GM08714 (cell line): ENCODE measurements at regions not wholly inside any gene's neighbourhood (a gene's known extent, or its start where the extent isn't known, plus 50 kb on each side); places are given as distances from the start of the nearest gene placed in this dataset.

ENCODE experiments used
- H3K4me3 ChIP-seq: fragments of 200-500 bp; sonication (Bioruptor generic); 2 replicates; pipeline ENCODE4 v1.5.1; 2014; ENCODE audit warnings: mild to moderate bottlenecking, low read length, inconsistent platforms
- ZNF274 ChIP-seq: IDR thresholded peaks from 2 replicates; pipeline ENCODE4 v1.6.1; 2012; ENCODE audit warnings: mild to moderate bottlenecking, low read depth, low read length

GRCh38 chr20:39813190-39813829 lies 851.2 kb downstream of the DHX35 start:
- no peak overlapping the region for H3K4me3 ChIP-seq
- no peak for TF ChIP-seq ZNF274

GRCh38 chr20:39812116-39812515 lies 850.0 kb downstream of the DHX35 start:
- TF ChIP-seq ZNF274, result no peak
- H3K4me3 ChIP-seq, result no peak overlapping the region

- no peak for TF ChIP-seq ZNF274
- no peak overlapping the region for H3K4me3 ChIP-seq
These were observed 848.2 kb downstream of the DHX35 start for GRCh38 chr20:39810309-39810708.

- no peak for TF ChIP-seq ZNF274
- no peak overlapping the region for H3K4me3 ChIP-seq
These were observed 846.5 kb downstream of the DHX35 start for GRCh38 chr20:39808613-39809012.

GRCh38 chr20:39800548-39800947 lies 838.4 kb downstream of the DHX35 start:
- no peak overlapping the region for H3K4me3 ChIP-seq
- TF ChIP-seq ZNF274, result no peak

GRCh38 chr20:39800111-39800510 lies 838.0 kb downstream of the DHX35 start:
- no peak for TF ChIP-seq ZNF274
- no peak overlapping the region for H3K4me3 ChIP-seq

- TF ChIP-seq ZNF274, result no peak
- no peak overlapping the region for H3K4me3 ChIP-seq
These were observed 837.3 kb downstream of the DHX35 start for GRCh38 chr20:39799366-39799965.

GRCh38 chr20:39795401-39796272 lies 833.5 kb downstream of the DHX35 start:
- TF ChIP-seq ZNF274, result no peak

GRCh38 chr20:39792334-39792733 lies 830.2 kb downstream of the DHX35 start:
- TF ChIP-seq ZNF274, result no peak
- no peak overlapping the region for H3K4me3 ChIP-seq

More at GRCh38 chr20:39795401-39796272, 833.5 kb downstream of the DHX35 start:
- H3K4me3 ChIP-seq, result no peak overlapping the region

- TF ChIP-seq ZNF274, result no peak
- H3K4me3 ChIP-seq, result no peak overlapping the region
These were observed 827.3 kb downstream of the DHX35 start for GRCh38 chr20:39789411-39789810.

GRCh38 chr20:39785252-39785917 lies 823.2 kb downstream of the DHX35 start:
- TF ChIP-seq ZNF274, result no peak
- H3K4me3 ChIP-seq, result no peak overlapping the region

- H3K4me3 ChIP-seq, result no peak overlapping the region
- TF ChIP-seq ZNF274, result no peak
These were observed 822.5 kb downstream of the DHX35 start for GRCh38 chr20:39784693-39785092.

- H3K4me3 ChIP-seq, result no peak overlapping the region
- TF ChIP-seq ZNF274, result no peak
These were observed 816.9 kb downstream of the DHX35 start for GRCh38 chr20:39778847-39779604.

- no peak overlapping the region for H3K4me3 ChIP-seq
- no peak for TF ChIP-seq ZNF274
These were observed 816.3 kb downstream of the DHX35 start for GRCh38 chr20:39778431-39778830.

GRCh38 chr20:39777610-39778009 lies 815.5 kb downstream of the DHX35 start:
- H3K4me3 ChIP-seq, result no peak overlapping the region
- TF ChIP-seq ZNF274, result no peak
